ENCODE measurements at regions not wholly inside any gene's neighbourhood (a gene's known extent, or its start where the extent isn't known, plus 50 kb on each side); places are given as distances from the start of the nearest gene placed in this dataset.

- TF ChIP-seq POLR2AphosphoS5 (IDR thresholded peaks at IDR 0.05) (no peak), POLR2A (IDR thresholded peaks at IDR 0.05) (no peak), CTCF (IDR thresholded peaks at IDR 0.05) (no peak)
- peaks cover 0 to 9% of the 10 kb centered on the region in 2 donors for H3K9me3 ChIP-seq
- H3K4me1 ChIP-seq, result peaks cover 0 to 13% of the 10 kb centered on the region in 2 donors
- no peak for DNase-seq (ENCODE audit: low spot score in 2 of 2)
- intact Hi-C loops (cut with DNase I; ENCODE audit: low total_unique reads), result no loop called here
- no peaks in the 10 kb centered on the region for H3K36me3 ChIP-seq
- H3K27me3 ChIP-seq, result no peaks in the 10 kb centered on the region
- no peak overlapping the region for H3K4me3 ChIP-seq
- H3K27ac ChIP-seq, result no peak overlapping the region
Observed at GRCh38 chr12:65605019-65605418, 219.3 kb upstream of the HMGA2 start.

- TF ChIP-seq POLR2AphosphoS5 (IDR thresholded peaks at IDR 0.05) (no peak), POLR2A (IDR thresholded peaks at IDR 0.05) (no peak), CTCF (IDR thresholded peaks at IDR 0.05) (no peak)
- H3K9me3 ChIP-seq, result peaks cover 0 to 9% of the 10 kb centered on the region in 2 donors
- H3K4me1 ChIP-seq, result peaks cover 0 to 13% of the 10 kb centered on the region in 2 donors
- no peaks in the 10 kb centered on the region for H3K27me3 ChIP-seq
- no peak for DNase-seq (ENCODE audit: low spot score in 2 of 2)
- H3K36me3 ChIP-seq, result no peaks in the 10 kb centered on the region
- intact Hi-C loops (cut with DNase I; ENCODE audit: low total_unique reads), result no loop called here
- no peak overlapping the region for H3K27ac ChIP-seq
- H3K4me3 ChIP-seq, result no peak overlapping the region
Observed at GRCh38 chr12:65606008-65606766, 218.1 kb upstream of the HMGA2 start.

- TF ChIP-seq POLR2AphosphoS5 (IDR thresholded peaks at IDR 0.05), result no peak
- TF ChIP-seq POLR2A (IDR thresholded peaks at IDR 0.05), result no peak
- TF ChIP-seq CTCF (IDR thresholded peaks at IDR 0.05), result no peak
- Histone ChIP-seq H3K27ac (no peak overlapping the region), H3K9me3 (peaks cover 0 to 9% of the 10 kb centered on the region in 2 donors), H3K27me3 (no peaks in the 10 kb centered on the region), H3K4me3 (no peak overlapping the region), H3K36me3 (no peaks in the 10 kb centered on the region), H3K4me1 (peaks cover 0 to 10% of the 10 kb centered on the region in 2 donors)
- intact Hi-C loops (cut with DNase I; ENCODE audit: low total_unique reads), result no loop called here
- peak in 1 of 2 donors; percentile 54 for DNase-seq (ENCODE audit: low spot score in 2 of 2)
Observed at GRCh38 chr12:65607401-65607841, 216.9 kb upstream of the HMGA2 start.

- no peak for DNase-seq (ENCODE audit: low spot score in 2 of 2)
- H3K27me3 ChIP-seq, result no peaks in the 10 kb centered on the region
- intact Hi-C loops (cut with DNase I; ENCODE audit: low total_unique reads), result no loop called here
- peaks cover 0 to 9% of the 10 kb centered on the region in 2 donors for H3K9me3 ChIP-seq
- no peaks in the 10 kb centered on the region for H3K4me1 ChIP-seq
- TF ChIP-seq CTCF (IDR thresholded peaks at IDR 0.05) (no peak), POLR2AphosphoS5 (IDR thresholded peaks at IDR 0.05) (no peak), POLR2A (IDR thresholded peaks at IDR 0.05) (no peak)
- no peak overlapping the region for H3K4me3 ChIP-seq
- no peak overlapping the region for H3K27ac ChIP-seq
- H3K36me3 ChIP-seq, result no peaks in the 10 kb centered on the region
Observed at GRCh38 chr12:65608319-65608916, 215.9 kb upstream of the HMGA2 start.

GRCh38 chr12:65609359-65609771, 214.9 kb upstream of the HMGA2 start:
- Histone ChIP-seq H3K9me3 (peaks cover 0 to 9% of the 10 kb centered on the region in 2 donors), H3K27me3 (no peaks in the 10 kb centered on the region), H3K4me3 (no peak overlapping the region), H3K4me1 (no peaks in the 10 kb centered on the region), H3K27ac (no peak overlapping the region), H3K36me3 (no peaks in the 10 kb centered on the region)
- intact Hi-C loops (cut with DNase I; ENCODE audit: low total_unique reads), result no loop called here
- no peak for TF ChIP-seq CTCF (IDR thresholded peaks at IDR 0.05)
- no peak for DNase-seq (ENCODE audit: low spot score in 2 of 2)
